H1 (cell line): ENCODE measurements at regions not wholly inside any gene's neighbourhood (a gene's known extent, or its start where the extent isn't known, plus 50 kb on each side); places are given as distances from the start of the nearest gene placed in this dataset.

Source experiments
- BCL11A ChIP-seq, 2 experiments: IDR thresholded peaks; one replicate each; pipeline ENCODE4 v1.6.1; 2011; ENCODE audit warnings: low read depth in 2 of 2, low read length in 2 of 2, mild to moderate bottlenecking in 2 of 2
- CHD2 ChIP-seq: IDR thresholded peaks from 2 replicates; pipeline ENCODE4 v1.6.1; 2012; ENCODE audit warnings: low read length, improper control_type of control experiment
- EZH2 ChIP-seq: fragments of 200-600 bp; sonication (generic); IDR thresholded peaks from 2 replicates; pipeline ENCODE4 v1.7.1; 2012; ENCODE audit warnings: low read depth, mild to moderate bottlenecking, moderate library complexity, low read length, inconsistent platforms; ENCODE audit not compliant: severe bottlenecking
- GABPA ChIP-seq: IDR thresholded peaks from 2 replicates; pipeline ENCODE4 v1.6.1; 2011; ENCODE audit warnings: mild to moderate bottlenecking, low read length, moderate library complexity, borderline replicate concordance; ENCODE audit not compliant: insufficient read depth
- POLR2A ChIP-seq, 2 experiments: IDR thresholded peaks; 1 replicate in 1 of 2; 2 replicates in 1 of 2; pipeline ENCODE4 v1.6.1; 2011; ENCODE audit warnings: low read depth in 2 of 2, low read length in 2 of 2, mild to moderate bottlenecking in 2 of 2; ENCODE audit errors: control extremely low read depth in 1 of 2
- POLR2AphosphoS5 ChIP-seq: IDR thresholded peaks from 2 replicates; pipeline ENCODE4 v1.6.1; 2011; ENCODE audit warnings: low read depth, low read length
- TEAD4 ChIP-seq: IDR thresholded peaks from 2 replicates; pipeline ENCODE4 v1.6.1; 2012; ENCODE audit warnings: low read depth, low read length, inconsistent platforms, mixed read lengths
- TF ChIP-seq, protein P1 (sequence below), 3 experiments: IDR thresholded peaks; 1 replicate in 2 of 3; 2 replicates in 1 of 3; pipeline versions ENCODE4 v1.5.1 to v1.6.1; 2011; ENCODE audit warnings: low read length in 3 of 3, mild to moderate bottlenecking in 3 of 3, inconsistent platforms in 2 of 3, low read depth in 1 of 3, moderate library complexity in 1 of 3; ENCODE audit not compliant: insufficient read depth in 1 of 3; ENCODE audit errors: control extremely low read depth in 1 of 3

DNA sequence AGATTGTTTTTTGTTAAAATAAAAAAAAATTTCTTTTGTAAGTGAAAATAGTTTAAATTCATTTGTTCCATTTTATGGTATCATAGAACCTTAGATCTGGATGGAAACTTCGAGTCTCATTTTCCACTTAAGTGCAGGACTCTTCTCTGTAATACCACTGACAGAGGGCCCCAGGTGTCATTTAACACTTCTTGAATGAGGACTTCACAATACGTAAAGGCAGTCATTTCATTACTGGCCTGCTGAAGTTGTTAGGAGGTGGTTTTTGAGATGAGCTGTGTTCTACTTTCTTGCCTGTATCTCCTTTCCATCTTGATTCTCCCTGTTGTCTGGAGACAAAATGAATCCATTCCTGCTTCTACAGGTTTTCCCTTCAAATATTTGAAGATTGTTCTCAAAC lies 455.3 kb downstream of the DMRT2 start:
- TF ChIP-seq, protein P1, sequence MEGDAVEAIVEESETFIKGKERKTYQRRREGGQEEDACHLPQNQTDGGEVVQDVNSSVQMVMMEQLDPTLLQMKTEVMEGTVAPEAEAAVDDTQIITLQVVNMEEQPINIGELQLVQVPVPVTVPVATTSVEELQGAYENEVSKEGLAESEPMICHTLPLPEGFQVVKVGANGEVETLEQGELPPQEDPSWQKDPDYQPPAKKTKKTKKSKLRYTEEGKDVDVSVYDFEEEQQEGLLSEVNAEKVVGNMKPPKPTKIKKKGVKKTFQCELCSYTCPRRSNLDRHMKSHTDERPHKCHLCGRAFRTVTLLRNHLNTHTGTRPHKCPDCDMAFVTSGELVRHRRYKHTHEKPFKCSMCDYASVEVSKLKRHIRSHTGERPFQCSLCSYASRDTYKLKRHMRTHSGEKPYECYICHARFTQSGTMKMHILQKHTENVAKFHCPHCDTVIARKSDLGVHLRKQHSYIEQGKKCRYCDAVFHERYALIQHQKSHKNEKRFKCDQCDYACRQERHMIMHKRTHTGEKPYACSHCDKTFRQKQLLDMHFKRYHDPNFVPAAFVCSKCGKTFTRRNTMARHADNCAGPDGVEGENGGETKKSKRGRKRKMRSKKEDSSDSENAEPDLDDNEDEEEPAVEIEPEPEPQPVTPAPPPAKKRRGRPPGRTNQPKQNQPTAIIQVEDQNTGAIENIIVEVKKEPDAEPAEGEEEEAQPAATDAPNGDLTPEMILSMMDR (IDR thresholded peaks at IDR 0.05; ENCODE audit: control extremely low read depth in 1 of 3, insufficient read depth in 1 of 3, low read depth in 1 of 3, low read length in 3 of 3) = no peak
- TF ChIP-seq BCL11A (IDR thresholded peaks at IDR 0.05; ENCODE audit: low read depth in 2 of 2, low read length in 2 of 2) (no peak), GABPA (no peak), POLR2AphosphoS5 (no peak), CHD2 (no peak), POLR2A (IDR thresholded peaks at IDR 0.05; ENCODE audit: control extremely low read depth in 1 of 2, low read depth in 2 of 2, low read length in 2 of 2) (no peak), EZH2 (no peak), TEAD4 (no peak)
